HG03460 (cell line): ENCODE measurements at regions not wholly inside any gene's neighbourhood (a gene's known extent, or its start where the extent isn't known, plus 50 kb on each side); places are given as distances from the start of the nearest gene placed in this dataset.

Source experiments
- ATAC-seq: cut with Tn5 transposase; IDR thresholded peaks from one replicate; pipeline ENCODE4 v1.9.1; 2021; ENCODE audit not compliant: unreplicated experiment

- ATAC-seq, result no peak
These were observed 613.1 kb downstream of the USP25 start for GRCh38 chr21:16342932-16343331.

DNA sequence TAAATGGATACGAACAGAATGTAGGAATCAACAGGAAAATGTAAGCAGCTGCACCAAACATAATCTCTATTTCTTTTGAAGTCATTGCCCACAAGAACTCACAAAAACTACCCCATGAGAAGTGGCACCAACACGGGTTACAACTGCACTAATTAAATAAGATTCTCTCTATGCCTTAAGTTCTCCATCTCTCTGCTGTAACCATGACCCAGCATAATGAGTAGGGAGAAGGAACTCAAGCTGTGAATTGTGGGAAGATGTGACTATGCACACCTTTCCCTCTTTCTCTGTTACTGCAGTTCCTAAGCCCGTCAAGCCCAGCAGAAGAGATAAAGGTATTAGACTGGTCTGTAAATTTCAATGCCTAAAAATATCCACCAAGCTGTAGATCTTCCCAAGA is 614.0 kb downstream of the USP25 start:
- ATAC-seq, result no peak

- ATAC-seq, result no peak
These were observed 616.0 kb downstream of the USP25 start for GRCh38 chr21:16345757-16346156.

DNA sequence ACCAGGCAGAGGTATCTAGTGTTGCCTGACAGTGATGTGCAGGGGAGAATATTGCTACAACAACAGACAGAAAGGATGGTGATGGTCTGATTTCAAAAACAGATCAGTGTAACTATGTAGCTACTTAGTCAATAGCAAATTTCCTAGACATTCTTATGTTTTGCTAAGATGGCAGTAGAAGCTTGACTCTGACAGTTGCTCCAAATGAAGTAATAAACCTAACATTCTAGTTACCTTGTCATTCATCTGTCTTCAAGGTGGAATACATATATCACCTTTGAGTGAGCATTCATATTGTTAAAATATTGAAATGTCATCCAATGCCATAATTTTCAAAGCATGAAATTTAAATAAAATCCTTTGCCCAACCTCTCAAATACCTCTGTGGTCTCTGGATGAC is 617.4 kb downstream of the USP25 start:
- no peak for ATAC-seq

DNA sequence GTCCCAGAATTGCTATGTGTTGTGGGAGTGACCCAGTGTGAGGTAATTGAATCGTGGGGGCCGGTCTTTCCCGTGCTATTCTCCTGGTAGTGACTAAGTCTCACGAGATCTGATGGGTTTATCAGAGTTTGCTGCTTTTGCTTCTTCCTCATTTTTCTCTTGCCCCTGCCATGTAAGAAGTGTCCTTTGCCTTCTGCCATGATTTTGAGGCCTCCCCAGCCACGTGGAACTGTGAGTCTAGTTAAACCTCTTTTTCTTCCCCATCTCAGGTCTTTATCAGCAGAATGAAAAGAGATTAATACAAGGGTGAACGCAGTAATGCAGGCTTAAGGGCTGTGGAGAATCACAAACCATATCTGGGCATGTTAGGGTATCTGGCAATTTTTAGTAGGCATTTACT is 624.0 kb downstream of the USP25 start:
- ATAC-seq, result no peak

- ATAC-seq, result no peak
These were observed 628.2 kb downstream of the USP25 start for GRCh38 chr21:16357994-16358393.

- no peak for ATAC-seq
These were observed 629.0 kb downstream of the USP25 start for GRCh38 chr21:16358784-16359183.

- no peak for ATAC-seq
These were observed 633.3 kb downstream of the USP25 start for GRCh38 chr21:16363100-16363499.

DNA sequence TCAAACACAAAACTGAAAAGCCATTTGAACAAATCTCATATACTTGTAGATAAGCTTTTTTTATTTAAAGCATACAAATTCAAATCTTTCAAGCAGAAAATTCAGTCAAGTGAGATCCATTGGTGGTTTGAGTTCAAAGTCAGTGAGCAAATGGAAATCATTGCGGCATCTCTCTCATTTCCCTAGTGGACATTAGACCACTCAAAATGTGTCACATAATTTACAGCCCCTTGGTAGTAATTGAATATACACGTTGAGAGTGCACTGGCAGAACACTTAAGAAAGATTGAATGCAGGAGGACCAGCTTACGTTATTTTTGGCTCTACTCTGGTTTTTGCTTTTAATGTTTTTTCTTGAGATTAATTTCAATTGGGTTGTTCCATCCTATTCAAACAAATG is 633.7 kb downstream of the USP25 start:
- no peak for ATAC-seq

DNA sequence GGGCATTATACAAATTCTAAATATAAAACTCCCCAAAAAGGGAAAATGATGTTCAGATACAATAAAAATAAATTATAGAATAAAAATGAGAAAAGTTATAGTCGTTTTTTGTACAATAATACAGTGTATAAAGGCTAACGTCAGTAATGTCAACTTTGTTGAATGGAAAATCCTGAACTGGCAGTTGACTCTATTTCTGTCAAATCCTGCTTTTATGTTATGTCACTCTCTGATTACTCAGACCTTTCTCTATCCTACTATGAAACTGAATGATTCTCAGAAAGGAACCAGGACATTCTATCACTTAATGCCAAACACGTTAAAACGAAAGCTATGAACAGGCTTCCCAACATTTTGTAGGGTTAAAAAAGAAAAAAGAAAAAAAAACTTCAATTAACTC is 636.4 kb downstream of the USP25 start:
- no peak for ATAC-seq

GRCh38 chr21:16367079-16367478 is 637.3 kb downstream of the USP25 start:
- ATAC-seq, result no peak

DNA sequence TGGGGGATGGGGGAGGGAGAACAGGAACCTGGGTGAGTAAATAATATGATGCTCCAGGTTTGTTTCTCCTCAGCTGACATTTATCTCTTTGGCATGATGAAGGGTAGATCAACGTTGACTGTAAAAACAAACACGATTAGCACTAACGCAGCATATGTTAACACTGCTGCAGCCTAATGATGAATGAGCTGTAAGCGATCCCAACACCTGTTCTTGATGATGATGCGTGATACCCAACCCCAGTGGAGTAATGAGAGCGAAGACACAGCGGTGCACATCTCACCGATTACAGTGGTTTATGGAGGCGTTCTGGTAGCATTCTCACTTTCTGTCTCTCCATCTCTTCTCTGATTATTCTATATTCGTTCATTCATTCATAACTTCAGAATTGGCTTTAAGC is 640.4 kb downstream of the USP25 start:
- ATAC-seq, result no peak

GRCh38 chr21:16372586-16372985 is 642.8 kb downstream of the USP25 start:
- ATAC-seq, result no peak

GRCh38 chr21:16376673-16377072 is 646.9 kb downstream of the USP25 start:
- ATAC-seq, result no peak

- ATAC-seq, result no peak
These were observed 647.4 kb downstream of the USP25 start for GRCh38 chr21:16377120-16377658.

GRCh38 chr21:16377857-16378256 is 648.1 kb downstream of the USP25 start:
- no peak for ATAC-seq

- ATAC-seq, result no peak
These were observed 648.7 kb downstream of the USP25 start for GRCh38 chr21:16378525-16378924.

- ATAC-seq, result no peak
These were observed 658.5 kb downstream of the USP25 start for GRCh38 chr21:16388291-16388690.

DNA sequence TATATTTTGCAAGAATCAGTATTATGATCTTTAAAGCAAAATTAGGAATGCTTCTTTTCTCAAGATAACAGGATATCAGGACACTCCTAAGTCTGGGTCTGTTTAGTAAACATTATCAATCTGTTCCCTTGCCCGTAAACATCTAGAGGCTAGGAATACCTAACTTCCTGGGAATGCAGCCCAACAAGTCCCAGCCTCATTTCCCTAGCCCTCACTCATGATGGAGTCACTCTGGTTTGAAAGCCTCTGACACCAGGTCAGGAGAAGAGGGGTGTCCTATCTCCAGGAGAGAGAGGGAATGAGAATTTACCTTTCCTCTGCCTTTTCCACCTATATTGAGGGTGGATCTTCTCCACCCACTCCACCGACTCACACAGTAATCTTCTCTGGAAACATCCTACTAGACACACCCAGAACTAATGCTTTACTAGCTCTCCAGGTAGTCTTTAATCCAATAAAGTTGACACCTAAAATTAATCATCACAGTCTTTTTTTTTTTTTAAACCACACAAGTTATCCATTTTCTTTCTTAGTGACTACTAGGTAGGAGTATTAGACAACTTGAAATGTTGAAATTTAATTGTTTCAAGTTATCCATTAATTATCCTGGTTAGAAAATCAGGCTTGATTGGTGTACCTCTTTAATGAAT is 659.3 kb downstream of the USP25 start:
- no peak for ATAC-seq

GRCh38 chr21:16389643-16390042 is 659.9 kb downstream of the USP25 start:
- no peak for ATAC-seq

GRCh38 chr21:16395285-16395684 is 665.5 kb downstream of the USP25 start:
- ATAC-seq, result no peak

- ATAC-seq, result no peak
These were observed 673.0 kb downstream of the USP25 start for GRCh38 chr21:16402752-16403151.

DNA sequence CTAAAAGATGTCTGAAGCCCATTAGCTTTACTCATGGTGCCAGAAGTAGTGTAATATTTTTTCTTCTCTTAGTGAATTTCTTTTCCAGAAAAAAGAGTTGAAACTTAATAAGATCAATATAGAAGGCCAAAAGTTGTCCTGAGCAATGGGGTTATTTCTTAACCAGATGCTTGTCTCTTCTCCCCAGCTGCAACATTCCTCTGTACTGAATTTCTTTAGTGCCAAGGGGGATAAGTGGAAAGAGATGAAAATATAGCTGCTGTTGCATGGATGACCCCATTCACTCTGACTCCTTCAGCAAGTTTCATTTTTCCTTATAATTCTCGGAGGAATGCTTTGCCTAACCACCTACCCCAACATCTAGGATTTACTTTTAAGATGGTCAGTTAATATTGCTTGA is 675.0 kb downstream of the USP25 start:
- ATAC-seq, result no peak
